Breast epithelium (tissue), 3 donors: ENCODE measurements at regions not wholly inside any gene's neighbourhood (a gene's known extent, or its start where the extent isn't known, plus 50 kb on each side); places are given as distances from the start of the nearest gene placed in this dataset.

Experiments
- CTCF ChIP-seq, 3 donors: fragments of 450-650 bp; IDR thresholded peaks; one replicate each; pipeline ENCODE4 v1.5.1; 2016 to 2017; ENCODE audit warnings: antibody characterized with exemption in 3 of 3, mild to moderate bottlenecking in 3 of 3, moderate library complexity in 3 of 3
- POLR2A ChIP-seq: fragments of 450-650 bp; IDR thresholded peaks from one replicate; pipeline ENCODE4 v1.6.1; 2016; ENCODE audit warnings: antibody characterized with exemption, mild to moderate bottlenecking, moderate library complexity

GRCh38 chr14:83320837-83321236, 1787.2 kb upstream of the SEL1L start:
- TF ChIP-seq CTCF (IDR thresholded peaks at IDR 0.05) (no peak), POLR2A (no peak)
